Sigmoid colon (tissue), 4 donors: ENCODE measurements at regions not wholly inside any gene's neighbourhood (a gene's known extent, or its start where the extent isn't known, plus 50 kb on each side); places are given as distances from the start of the nearest gene placed in this dataset.

Experiments
- CTCF ChIP-seq, 4 experiments: fragments of 450-650 bp in 3 of 4; fragments of 200-600 bp in 1 of 4; IDR thresholded peaks; one replicate each; pipeline ENCODE4 v1.5.1; 2016 to 2019; ENCODE audit warnings: antibody characterized with exemption in 4 of 4, mild to moderate bottlenecking in 3 of 4, moderate library complexity in 2 of 4
- EP300 ChIP-seq, 4 donors: sonication (generic); formaldehyde crosslinking; IDR thresholded peaks; one replicate each; pipeline ENCODE4 v1.6.1; 2017; ENCODE audit warnings: antibody characterized with exemption in 4 of 4
- POLR2A ChIP-seq, 2 donors: fragments of 450-650 bp; IDR thresholded peaks; one replicate each; pipeline ENCODE4 v1.6.1; 2016; ENCODE audit warnings: antibody characterized with exemption in 2 of 2, mild to moderate bottlenecking in 2 of 2, moderate library complexity in 2 of 2
- POLR2AphosphoS5 ChIP-seq, 4 donors: sonication (generic); formaldehyde crosslinking; IDR thresholded peaks; one replicate each; pipeline ENCODE4 v1.6.1; 2017; ENCODE audit warnings: antibody characterized with exemption in 4 of 4

GRCh38 chr18:28334516-28334915 lies 157.6 kb upstream of the CDH2 start:
- TF ChIP-seq POLR2A (IDR thresholded peaks at IDR 0.05) = no peak
- no peak for TF ChIP-seq CTCF (IDR thresholded peaks at IDR 0.05)
- no peak for TF ChIP-seq POLR2AphosphoS5 (IDR thresholded peaks at IDR 0.05)
- no peak for TF ChIP-seq EP300 (IDR thresholded peaks at IDR 0.05)
